ENCODE measurements at regions not wholly inside any gene's neighbourhood (a gene's known extent, or its start where the extent isn't known, plus 50 kb on each side); places are given as distances from the start of the nearest gene placed in this dataset.

- no peak overlapping the region for H3K27ac ChIP-seq
- TF ChIP-seq ZFX (IDR thresholded peaks at IDR 0.05) (no peak), CTCF (conservative IDR thresholded peaks at IDR 0.05) (no peak)
Observed at GRCh38 chr18:44541159-44541558, 139.5 kb upstream of the SETBP1 start.

GRCh38 chr18:44541781-44542180 is 138.9 kb upstream of the SETBP1 start:
- TF ChIP-seq ZFX (IDR thresholded peaks at IDR 0.05) (no peak), CTCF (conservative IDR thresholded peaks at IDR 0.05) (no peak)
- no peak overlapping the region; the same call in 1 of the 2 replicates for H3K27ac ChIP-seq

DNA sequence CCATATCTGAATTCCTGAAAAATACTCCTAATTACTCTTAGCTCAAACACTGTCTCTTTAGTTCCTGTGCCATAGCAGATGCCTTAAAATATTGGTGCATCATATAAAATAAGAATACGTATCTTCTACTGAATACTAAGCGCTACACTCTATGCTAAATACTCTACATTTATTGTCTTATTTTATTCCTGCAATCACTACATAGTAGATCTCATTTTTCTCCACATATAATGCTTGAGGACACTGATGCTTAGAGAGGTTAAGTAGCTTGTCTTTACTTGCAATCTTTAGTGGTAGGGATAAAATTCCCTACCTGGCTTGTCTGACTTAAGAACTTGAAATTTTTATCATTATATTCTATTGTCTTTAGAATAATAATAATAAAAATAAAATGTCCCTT is 137.3 kb upstream of the SETBP1 start:
- H3K27ac ChIP-seq = no peak overlapping the region
- TF ChIP-seq ZFX (IDR thresholded peaks at IDR 0.05) (no peak), CTCF (conservative IDR thresholded peaks at IDR 0.05) (no peak)

DNA sequence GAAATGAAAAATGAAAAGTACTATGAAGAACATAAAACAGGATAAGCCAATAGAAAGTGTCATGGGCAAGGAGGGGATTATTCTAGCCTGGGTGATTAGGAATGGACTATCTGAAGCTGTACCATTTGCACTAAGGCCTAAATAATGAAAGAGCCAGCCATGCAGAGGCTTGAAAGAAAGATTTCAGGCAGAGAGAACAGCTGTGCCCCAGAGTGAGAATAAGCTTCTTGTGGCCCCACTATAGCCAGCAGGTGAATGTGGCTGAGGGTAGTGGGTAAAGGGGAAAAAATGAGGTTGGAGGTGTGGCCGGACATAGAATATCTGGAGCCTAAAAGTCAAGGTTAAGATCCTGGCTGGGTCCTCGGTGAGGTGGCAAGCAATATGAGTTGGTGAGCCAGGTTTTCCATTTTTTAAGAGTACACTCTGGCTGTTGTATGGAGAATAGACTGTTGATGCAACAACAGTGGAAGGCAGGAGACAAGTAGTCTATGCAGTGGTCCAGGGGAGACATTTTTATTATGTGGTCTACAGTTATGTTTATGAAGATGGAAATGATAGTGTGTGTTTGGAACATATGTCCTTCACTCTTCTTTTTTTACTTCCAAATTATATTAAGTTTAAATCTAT is 135.2 kb upstream of the SETBP1 start:
- no peak for TF ChIP-seq ZFX (IDR thresholded peaks at IDR 0.05)
- no peak for TF ChIP-seq CTCF (conservative IDR thresholded peaks at IDR 0.05)
- no peak overlapping the region for H3K27ac ChIP-seq

DNA sequence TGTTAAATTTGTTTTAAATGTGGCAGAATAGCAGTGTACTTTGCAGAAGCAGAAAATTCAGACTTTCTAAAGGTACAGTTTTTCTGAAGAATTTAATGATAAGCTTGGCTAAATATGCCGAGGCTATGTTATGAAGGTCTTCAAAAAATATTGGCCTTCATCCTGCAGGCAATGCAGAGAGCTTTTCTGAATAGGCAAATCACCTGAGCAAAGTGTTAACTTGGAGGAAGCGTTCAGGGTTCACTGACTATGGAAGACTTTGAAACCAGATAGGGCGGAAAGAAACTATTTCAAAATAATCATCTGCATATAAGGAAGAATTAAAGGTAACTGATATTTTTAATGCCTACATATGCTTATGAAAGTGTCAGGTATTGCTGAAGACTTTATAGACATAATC is 133.7 kb upstream of the SETBP1 start:
- H3K27ac ChIP-seq = no peak overlapping the region
- TF ChIP-seq CTCF (conservative IDR thresholded peaks at IDR 0.05) (no peak), ZFX (IDR thresholded peaks at IDR 0.05) (no peak)

GRCh38 chr18:44548291-44549221 is 132.1 kb upstream of the SETBP1 start:
- TF ChIP-seq CTCF (conservative IDR thresholded peaks at IDR 0.05) (no peak), ZFX (IDR thresholded peaks at IDR 0.05) (no peak)
- no peak overlapping the region for H3K27ac ChIP-seq

- TF ChIP-seq CTCF (conservative IDR thresholded peaks at IDR 0.05) = no peak
- TF ChIP-seq ZFX (IDR thresholded peaks at IDR 0.05) = no peak
- H3K27ac ChIP-seq = no peak overlapping the region
Observed at GRCh38 chr18:44552706-44553105, 128.0 kb upstream of the SETBP1 start.
